ENCODE measurements at regions not wholly inside any gene's neighbourhood (a gene's known extent, or its start where the extent isn't known, plus 50 kb on each side); places are given as distances from the start of the nearest gene placed in this dataset.

- Mint-ChIP-seq H3K27ac (ENCODE audit: low read depth, unreplicated experiment) (no peak overlapping the region), H3K36me3 (ENCODE audit: insufficient read depth, unreplicated experiment) (no peaks in the 10 kb centered on the region), H3K27me3 (ENCODE audit: insufficient read depth, unreplicated experiment) (no peaks in the 10 kb centered on the region), H3K4me1 (ENCODE audit: insufficient read depth, unreplicated experiment) (no peaks in the 10 kb centered on the region), H3K4me3 (ENCODE audit: unreplicated experiment) (no peak overlapping the region), H3K9me3 (ENCODE audit: unreplicated experiment) (peaks cover 30% of the 10 kb centered on the region)
- POLR2A ChIA-PET = no interaction called here
- BruUV-seq (replicated peaks) = no TSS peak
- TF ChIP-seq CTCF (IDR thresholded peaks at IDR 0.05; ENCODE audit: unreplicated experiment) = no peak
- CTCF ChIA-PET = interaction anchor here (0.6 to 0.8 kb wide), 2 partner anchors 153 to 241 kb away, joined by 3 read pairs; no protein-coding TSS in a partner anchor
- DNase-seq (ENCODE audit: unreplicated experiment) = no peak
- intact Hi-C loops (cut with micrococcal nuclease) = no loop called here
Measured at GRCh38 chr11:127103586-127104388, 103.2 kb upstream of the KIRREL3 start.

GRCh38 chr11:127098684-127099083 lies 98.1 kb upstream of the KIRREL3 start:
- BruUV-seq (replicated peaks) = no TSS peak
- intact Hi-C loops (cut with micrococcal nuclease) = no loop called here
- H3K4me3 Mint-ChIP-seq (ENCODE audit: unreplicated experiment) = no peak overlapping the region
- no peaks in the 10 kb centered on the region for H3K36me3 Mint-ChIP-seq (ENCODE audit: insufficient read depth, unreplicated experiment)
- H3K4me1 Mint-ChIP-seq (ENCODE audit: insufficient read depth, unreplicated experiment) = no peaks in the 10 kb centered on the region
- no peak for TF ChIP-seq CTCF (IDR thresholded peaks at IDR 0.05; ENCODE audit: unreplicated experiment)
- POLR2A ChIA-PET = no interaction called here
- no peaks in the 10 kb centered on the region for H3K27me3 Mint-ChIP-seq (ENCODE audit: insufficient read depth, unreplicated experiment)
- CTCF ChIA-PET = no interaction called here
- no peak for DNase-seq (ENCODE audit: unreplicated experiment)
- no peak overlapping the region for H3K27ac Mint-ChIP-seq (ENCODE audit: low read depth, unreplicated experiment)
- peaks cover 31% of the 10 kb centered on the region for H3K9me3 Mint-ChIP-seq (ENCODE audit: unreplicated experiment)

GRCh38 chr11:127080735-127081134 lies 80.2 kb upstream of the KIRREL3 start:
- H3K4me3 Mint-ChIP-seq (ENCODE audit: unreplicated experiment) = no peak overlapping the region
- H3K36me3 Mint-ChIP-seq (ENCODE audit: insufficient read depth, unreplicated experiment) = no peaks in the 10 kb centered on the region
- no peaks in the 10 kb centered on the region for H3K27me3 Mint-ChIP-seq (ENCODE audit: insufficient read depth, unreplicated experiment)
- no TSS peak for BruUV-seq (replicated peaks)
- H3K27ac Mint-ChIP-seq (ENCODE audit: low read depth, unreplicated experiment) = no peak overlapping the region
- CTCF ChIA-PET = interaction anchor here (0.6 kb wide), 1 partner anchor 265 kb away, joined by 3 read pairs; no protein-coding TSS in a partner anchor
- no peak for TF ChIP-seq CTCF (IDR thresholded peaks at IDR 0.05; ENCODE audit: unreplicated experiment)
- no peak for DNase-seq (ENCODE audit: unreplicated experiment)
- no peaks in the 10 kb centered on the region for H3K4me1 Mint-ChIP-seq (ENCODE audit: insufficient read depth, unreplicated experiment)
- POLR2A ChIA-PET = no interaction called here
- H3K9me3 Mint-ChIP-seq (ENCODE audit: unreplicated experiment) = peaks cover 24% of the 10 kb centered on the region
- intact Hi-C loops (cut with micrococcal nuclease) = no loop called here

- H3K27me3 Mint-ChIP-seq (ENCODE audit: insufficient read depth, unreplicated experiment) = no peaks in the 10 kb centered on the region
Measured at GRCh38 chr11:127075758-127076157, 75.2 kb upstream of the KIRREL3 start.

More at GRCh38 chr11:127075758-127076157, 75.2 kb upstream of the KIRREL3 start:
- Mint-ChIP-seq H3K27ac (ENCODE audit: low read depth, unreplicated experiment) (no peak overlapping the region), H3K4me3 (ENCODE audit: unreplicated experiment) (no peak overlapping the region), H3K9me3 (ENCODE audit: unreplicated experiment) (peaks cover 16% of the 10 kb centered on the region), H3K36me3 (ENCODE audit: insufficient read depth, unreplicated experiment) (no peaks in the 10 kb centered on the region), H3K4me1 (ENCODE audit: insufficient read depth, unreplicated experiment) (no peaks in the 10 kb centered on the region)
- intact Hi-C loops (cut with micrococcal nuclease) = no loop called here
- no peak for TF ChIP-seq CTCF (IDR thresholded peaks at IDR 0.05; ENCODE audit: unreplicated experiment)
- DNase-seq (ENCODE audit: unreplicated experiment) = no peak
- ChIA-PET POLR2A (no interaction called here), CTCF (interaction anchor here (0.7 kb wide), 1 partner anchor 64 kb away, joined by 3 read pairs; no protein-coding TSS in a partner anchor)
- BruUV-seq (replicated peaks) = no TSS peak

Data from MCF 10A (cell line).